ENCODE measurements at regions not wholly inside any gene's neighbourhood (a gene's known extent, or its start where the extent isn't known, plus 50 kb on each side); places are given as distances from the start of the nearest gene placed in this dataset.

DNA sequence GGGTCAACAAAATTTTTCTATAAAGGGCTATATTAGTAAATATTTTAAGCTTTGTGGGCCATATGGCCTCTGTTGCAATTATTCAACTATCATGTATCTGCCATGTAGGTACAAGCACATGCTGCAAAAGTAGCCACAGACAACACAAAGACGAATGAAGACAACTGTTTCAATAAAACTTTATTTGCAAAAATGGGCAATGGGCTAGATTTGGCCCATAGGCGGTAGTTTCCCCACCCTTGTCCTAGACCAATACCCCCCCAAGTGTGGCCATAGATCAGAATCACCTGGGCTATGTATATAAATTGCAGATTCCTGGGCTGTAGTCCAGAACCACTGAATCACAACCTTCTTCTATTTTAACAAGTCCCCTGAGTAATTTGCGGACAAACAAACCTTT lies 331.0 kb upstream of the PSMD7 start:
- TF ChIP-seq, protein P1, sequence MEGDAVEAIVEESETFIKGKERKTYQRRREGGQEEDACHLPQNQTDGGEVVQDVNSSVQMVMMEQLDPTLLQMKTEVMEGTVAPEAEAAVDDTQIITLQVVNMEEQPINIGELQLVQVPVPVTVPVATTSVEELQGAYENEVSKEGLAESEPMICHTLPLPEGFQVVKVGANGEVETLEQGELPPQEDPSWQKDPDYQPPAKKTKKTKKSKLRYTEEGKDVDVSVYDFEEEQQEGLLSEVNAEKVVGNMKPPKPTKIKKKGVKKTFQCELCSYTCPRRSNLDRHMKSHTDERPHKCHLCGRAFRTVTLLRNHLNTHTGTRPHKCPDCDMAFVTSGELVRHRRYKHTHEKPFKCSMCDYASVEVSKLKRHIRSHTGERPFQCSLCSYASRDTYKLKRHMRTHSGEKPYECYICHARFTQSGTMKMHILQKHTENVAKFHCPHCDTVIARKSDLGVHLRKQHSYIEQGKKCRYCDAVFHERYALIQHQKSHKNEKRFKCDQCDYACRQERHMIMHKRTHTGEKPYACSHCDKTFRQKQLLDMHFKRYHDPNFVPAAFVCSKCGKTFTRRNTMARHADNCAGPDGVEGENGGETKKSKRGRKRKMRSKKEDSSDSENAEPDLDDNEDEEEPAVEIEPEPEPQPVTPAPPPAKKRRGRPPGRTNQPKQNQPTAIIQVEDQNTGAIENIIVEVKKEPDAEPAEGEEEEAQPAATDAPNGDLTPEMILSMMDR (IDR thresholded peaks at IDR 0.05) = no peak
- no peak for TF ChIP-seq POLR2A (IDR thresholded peaks at IDR 0.05)
- no peak for TF ChIP-seq EP300 (IDR thresholded peaks at IDR 0.05)

Data from tibial nerve (tissue), 4 donors.